PC-9 (cell line): ENCODE measurements at regions not wholly inside any gene's neighbourhood (a gene's known extent, or its start where the extent isn't known, plus 50 kb on each side); places are given as distances from the start of the nearest gene placed in this dataset.

Source experiments
- BruUV-seq: library from RNA; stranded (reverse); fragments of 400-500 nt; replicated peaks from 2 replicates; lab custom pipeline; 2021; lab: Mats Ljungman, UMichigan
- CTCF ChIA-PET: fragments of 300-600 bp; sonication (Branson Sonifier 250); formaldehyde crosslinking; loops from one replicate; lab custom pipeline; 2022; ENCODE audit warnings: antibody characterized with exemption; lab: Charles Lee
- POLR2A ChIA-PET: fragments of 300-600 bp; sonication (Branson Sonifier 250); formaldehyde crosslinking; loops from one replicate; lab custom pipeline; 2022; ENCODE audit warnings: antibody characterized with exemption; ENCODE audit not compliant: unreplicated experiment; lab: Charles Lee
- DNase-seq, 2 experiments: peaks; one replicate each; pipeline versions ENCODE4 v3.0.0 to v3.0.0-alpha.2; 2015 to 2022; ENCODE audit warnings: mixed read lengths in 1 of 2
- H2AFZ ChIP-seq: fragments of 200-600 bp; sonication (generic); 2 replicates; pipeline ENCODE4 v1.8.1; 2017; ENCODE audit warnings: antibody characterized with exemption
- H3F3A ChIP-seq: fragments of 200-600 bp; sonication (generic); 2 replicates; pipeline ENCODE4 v1.8.1; 2017; ENCODE audit warnings: antibody characterized with exemption, mild to moderate bottlenecking, low read depth; ENCODE audit not compliant: insufficient read depth
- H3K27ac ChIP-seq: fragments of 200-600 bp; sonication (generic); 2 replicates; pipeline ENCODE4 v1.6.1; 2016; ENCODE audit warnings: mixed run types
- H3K27me3 ChIP-seq: fragments of 200-600 bp; sonication (generic); 2 replicates; pipeline ENCODE4 v1.6.1; 2016; ENCODE audit warnings: low read depth, mixed run types; ENCODE audit not compliant: insufficient read depth
- H3K36me3 ChIP-seq: fragments of 200-600 bp; sonication (generic); 2 replicates; pipeline ENCODE4 v1.6.1; 2016; ENCODE audit warnings: low read depth, mixed run types
- H3K4me1 ChIP-seq: fragments of 200-600 bp; sonication (generic); replicated peaks from 2 replicates; pipeline ENCODE4 v1.6.1; 2016; ENCODE audit warnings: mixed run types; ENCODE audit not compliant: insufficient read depth
- H3K4me2 ChIP-seq: fragments of 200-600 bp; sonication (generic); 2 replicates; pipeline ENCODE4 v1.6.1; 2017; ENCODE audit warnings: mixed run types
- H3K4me3 ChIP-seq: fragments of 200-600 bp; sonication (generic); 2 replicates; pipeline ENCODE4 v1.6.1; 2016; ENCODE audit warnings: mixed run types
- H3K79me2 ChIP-seq: fragments of 200-600 bp; sonication (generic); 2 replicates; pipeline ENCODE4 v1.6.1; 2017; ENCODE audit warnings: low read depth, mixed run types
- H3K9me2 ChIP-seq: fragments of 200-600 bp; sonication (generic); 2 replicates; pipeline ENCODE4 v1.8.1; 2017; ENCODE audit warnings: mild to moderate bottlenecking; ENCODE audit not compliant: insufficient read depth
- H3K9me3 ChIP-seq: fragments of 200-600 bp; sonication (generic); 2 replicates; pipeline ENCODE4 v1.8.1; 2016; ENCODE audit warnings: low read depth; ENCODE audit not compliant: insufficient read depth
- H4K20me1 ChIP-seq: fragments of 200-600 bp; sonication (generic); 2 replicates; pipeline ENCODE4 v1.8.1; 2017; ENCODE audit not compliant: insufficient read depth
- CTCF ChIP-seq: fragments of 200-600 bp; sonication (generic); conservative IDR thresholded peaks from 2 replicates; pipeline ENCODE4 v1.6.1; 2017; ENCODE audit warnings: mixed run types, antibody characterized with exemption, mild to moderate bottlenecking, moderate library complexity
- EZH2 ChIP-seq: fragments of 200-600 bp; sonication (generic); IDR thresholded peaks from 2 replicates; pipeline ENCODE4 v1.8.0; 2017; ENCODE audit warnings: antibody characterized with exemption, low read depth
- intact Hi-C: fragments of 100-400 bp; cut with micrococcal nuclease; formaldehyde crosslinking; loops from one replicate; pipeline ENCODE4 v1.10.0; 2022; ENCODE audit not compliant: unreplicated experiment

GRCh38 chr16:76729525-76729924 is 452.3 kb downstream of the CNTNAP4 start:
- Histone ChIP-seq H3K4me1 (no peaks in the 10 kb centered on the region), H3K4me2 (no peak overlapping the region), H3K79me2 (no peaks in the 10 kb centered on the region), H3K36me3 (no peaks in the 10 kb centered on the region), H3F3A (no peaks in the 10 kb centered on the region), H3K9me2 (no peaks in the 10 kb centered on the region), H4K20me1 (no peaks in the 10 kb centered on the region), H2AFZ (no peak overlapping the region), H3K9me3 (no peaks in the 10 kb centered on the region), H3K27me3 (no peaks in the 10 kb centered on the region), H3K4me3 (no peak overlapping the region), H3K27ac (no peak overlapping the region)
- BruUV-seq: no TSS peak
- POLR2A ChIA-PET: no interaction called here
- CTCF ChIA-PET: no interaction called here
- no peak for TF ChIP-seq EZH2
- TF ChIP-seq CTCF: no peak
- intact Hi-C loops: no loop called here
- DNase-seq: no peak

- CTCF ChIA-PET: no interaction called here
- DNase-seq: no peak
- H3K9me3 ChIP-seq: no peaks in the 10 kb centered on the region
- intact Hi-C loops: no loop called here
- no peaks in the 10 kb centered on the region for H3F3A ChIP-seq
- no peak overlapping the region for H3K4me2 ChIP-seq
- BruUV-seq: no TSS peak
- H2AFZ ChIP-seq: no peak overlapping the region
- H3K4me1 ChIP-seq: no peaks in the 10 kb centered on the region
- no peaks in the 10 kb centered on the region for H3K79me2 ChIP-seq
- no peaks in the 10 kb centered on the region for H3K9me2 ChIP-seq
- H3K4me3 ChIP-seq: no peak overlapping the region
- H3K36me3 ChIP-seq: no peaks in the 10 kb centered on the region
- H3K27me3 ChIP-seq: no peaks in the 10 kb centered on the region
- H3K27ac ChIP-seq: no peak overlapping the region
- POLR2A ChIA-PET: no interaction called here
- H4K20me1 ChIP-seq: no peaks in the 10 kb centered on the region
- TF ChIP-seq EZH2 (no peak), CTCF (no peak)
Observed at GRCh38 chr16:76732894-76733293, 455.7 kb downstream of the CNTNAP4 start.

GRCh38 chr16:76741623-76742022 is 449.4 kb upstream of the MON1B start:
- no peak overlapping the region for H3K4me3 ChIP-seq
- H3K9me3 ChIP-seq: no peaks in the 10 kb centered on the region
- H3K79me2 ChIP-seq: no peaks in the 10 kb centered on the region
- no peaks in the 10 kb centered on the region for H4K20me1 ChIP-seq
- H2AFZ ChIP-seq: no peak overlapping the region
- no peaks in the 10 kb centered on the region for H3K36me3 ChIP-seq
- no peak for TF ChIP-seq EZH2
- no peak for TF ChIP-seq CTCF
- CTCF ChIA-PET: no interaction called here
- intact Hi-C loops: no loop called here
- no peaks in the 10 kb centered on the region for H3K27me3 ChIP-seq
- no peaks in the 10 kb centered on the region for H3F3A ChIP-seq
- no TSS peak for BruUV-seq
- no peak overlapping the region for H3K4me2 ChIP-seq
- POLR2A ChIA-PET: interaction anchor here (0.6 kb wide), 1 partner anchor 13 kb away, joined by 5 read pairs; no protein-coding TSS in a partner anchor
- H3K4me1 ChIP-seq: no peaks in the 10 kb centered on the region
- H3K9me2 ChIP-seq: no peaks in the 10 kb centered on the region; the same call in 1 of the 2 replicates
- H3K27ac ChIP-seq: no peak overlapping the region
- DNase-seq: no peak
